Right renal cortex interstitium (tissue), 3 donors: ENCODE measurements at regions not wholly inside any gene's neighbourhood (a gene's known extent, or its start where the extent isn't known, plus 50 kb on each side); places are given as distances from the start of the nearest gene placed in this dataset.

Experiments used
- DNase-seq, 3 donors: peaks; one replicate each; pipeline ENCODE4 v3.0.0-alpha.2; 2013; ENCODE audit warnings: low read depth in 3 of 3, low spot score in 2 of 3

DNA sequence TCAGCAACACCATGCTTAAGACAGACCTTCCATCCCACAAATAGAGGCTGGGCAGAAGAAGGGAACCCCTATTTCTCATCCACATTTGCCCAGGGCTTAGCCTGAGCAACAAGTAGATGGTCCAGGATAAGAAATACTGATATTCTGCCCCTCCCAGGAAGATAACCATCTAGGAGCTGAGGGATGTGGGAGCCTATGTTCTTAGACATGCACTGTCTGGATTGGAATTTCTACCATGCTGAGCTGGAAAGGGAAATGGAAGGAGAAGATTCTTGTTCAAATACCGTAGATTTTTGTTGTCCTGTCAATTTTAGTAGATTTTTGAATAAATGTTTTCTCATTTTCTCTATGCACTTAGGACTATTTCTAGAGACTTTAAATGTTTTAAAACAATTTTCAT, 450.7 kb upstream of the SEMA6D start:
- DNase-seq: no peak

DNA sequence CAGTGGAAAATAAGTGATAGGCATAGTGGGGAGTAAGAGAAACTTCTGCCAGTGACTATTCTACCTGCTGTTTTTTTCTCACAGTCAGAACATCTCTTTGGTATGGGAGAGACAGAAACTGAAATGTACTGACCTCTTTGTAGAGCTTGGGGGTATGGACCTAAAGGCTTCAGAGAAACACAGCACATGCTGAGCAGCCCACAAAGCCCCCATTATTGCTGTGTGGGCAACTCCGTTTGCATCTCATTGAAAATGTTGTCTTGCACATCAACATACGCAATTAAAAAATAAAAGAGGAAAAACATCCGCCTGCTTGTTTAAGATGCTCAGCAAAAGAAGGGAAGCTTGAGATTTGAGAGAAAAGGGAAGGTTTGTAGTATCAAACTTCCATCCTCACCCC, 443.4 kb upstream of the SEMA6D start:
- no peak for DNase-seq

DNA sequence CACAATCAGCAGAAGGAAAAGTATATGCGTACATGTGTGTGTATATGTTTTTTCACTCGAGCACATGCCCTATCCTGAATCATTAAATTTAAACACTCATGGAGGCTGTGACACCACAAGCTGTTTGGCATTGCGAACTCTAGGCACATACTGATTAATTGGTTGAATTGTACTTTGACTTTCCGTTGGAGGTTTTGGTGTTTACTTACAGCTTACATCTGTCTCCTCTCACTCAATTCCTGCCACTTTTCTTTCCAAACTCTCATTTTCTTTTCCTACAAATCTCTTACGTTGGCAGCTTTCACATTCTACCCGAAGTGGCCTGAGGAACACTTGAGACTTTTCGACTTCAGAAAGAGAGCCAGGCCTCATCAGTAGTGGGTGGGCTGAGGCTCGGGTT, 434.1 kb upstream of the SEMA6D start:
- DNase-seq: no peak

- DNase-seq: no peak
These were observed 428.5 kb upstream of the SEMA6D start for GRCh38 chr15:47288794-47289193.

- no peak for DNase-seq
These were observed 427.6 kb upstream of the SEMA6D start for GRCh38 chr15:47289656-47290055.

- no peak for DNase-seq
These were observed 425.5 kb upstream of the SEMA6D start for GRCh38 chr15:47291767-47292166.

DNA sequence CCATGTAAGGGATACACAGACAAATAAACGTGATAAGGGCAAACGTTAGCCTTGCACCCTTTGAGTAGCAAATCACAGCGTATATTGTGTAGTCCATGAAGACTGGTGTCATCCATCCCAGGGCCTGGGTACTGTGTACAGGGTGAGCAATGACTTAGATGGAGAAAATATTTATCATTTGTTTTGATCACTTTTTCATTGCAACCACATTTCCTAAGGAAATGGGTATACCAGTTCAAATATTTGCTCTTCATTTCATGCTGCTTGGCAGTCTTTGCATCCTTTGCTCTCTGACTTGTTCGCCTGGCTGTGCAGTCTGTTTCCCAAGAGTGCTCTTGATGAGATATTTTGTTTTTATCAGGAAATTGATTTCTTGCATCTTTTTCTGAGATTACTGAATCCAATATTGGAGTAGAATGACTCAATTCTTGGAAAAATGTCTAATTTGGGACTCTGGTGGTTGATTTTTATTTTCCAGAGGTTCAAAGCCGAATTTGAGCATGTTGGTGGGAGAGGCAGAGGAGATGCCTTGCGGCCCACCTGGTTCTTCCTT, 424.6 kb upstream of the SEMA6D start:
- DNase-seq: no peak

DNA sequence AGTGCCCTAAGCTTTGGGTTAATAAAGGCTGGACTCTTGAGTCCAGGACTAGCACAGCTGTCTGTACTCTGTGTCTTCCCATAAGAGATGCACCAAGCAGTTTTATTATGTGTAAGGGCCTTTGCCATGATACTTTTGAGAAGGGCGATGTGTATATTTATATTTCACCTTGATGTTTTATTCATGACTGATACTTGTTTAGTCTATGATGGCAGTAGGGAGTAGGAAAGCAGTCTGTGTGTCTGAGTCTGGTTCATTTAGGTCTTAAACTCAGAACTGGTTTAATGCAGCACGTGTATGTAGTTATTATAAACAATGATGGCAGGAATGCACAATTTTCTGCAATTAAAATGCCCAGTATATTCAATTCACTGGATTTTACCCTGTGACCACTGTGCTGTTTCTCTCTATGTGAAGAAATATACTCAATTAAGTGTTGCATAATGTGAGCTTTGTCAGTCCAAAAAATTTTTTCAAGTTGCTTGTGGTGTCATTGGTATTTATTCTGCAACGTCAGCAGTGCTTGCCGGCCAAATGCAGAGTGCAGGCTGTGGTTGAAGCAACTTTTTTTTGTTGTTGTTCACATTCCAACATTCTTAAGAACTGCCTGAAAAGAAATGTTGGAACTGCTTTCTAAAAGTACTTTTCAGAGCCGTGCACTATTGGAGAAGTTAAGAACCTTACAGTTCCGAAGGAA, 423.7 kb upstream of the SEMA6D start:
- DNase-seq: no peak

GRCh38 chr15:47294765-47295259, 422.5 kb upstream of the SEMA6D start:
- DNase-seq: no peak

- DNase-seq: no peak
These were observed 420.4 kb upstream of the SEMA6D start for GRCh38 chr15:47296881-47297280.

- DNase-seq: no peak
These were observed 417.4 kb upstream of the SEMA6D start for GRCh38 chr15:47299846-47300434.

DNA sequence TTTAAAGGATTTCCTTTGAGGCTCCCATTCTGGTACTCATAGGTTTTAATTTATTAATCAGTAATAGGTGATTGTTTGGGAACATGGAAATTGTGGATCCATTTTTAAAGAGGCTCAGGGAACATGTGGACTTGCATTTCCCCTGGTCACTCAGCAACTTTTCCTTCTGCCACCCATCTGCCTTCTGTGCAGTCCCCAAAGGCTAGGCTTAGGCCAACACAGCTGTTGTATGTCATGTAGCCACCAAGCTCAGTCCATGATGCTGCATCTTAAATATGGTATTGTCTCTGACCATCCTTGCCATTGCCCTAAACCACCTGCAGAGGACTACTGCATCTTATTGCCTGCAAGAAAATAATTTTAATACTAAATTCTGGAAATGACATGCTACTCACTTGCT, 416.7 kb upstream of the SEMA6D start:
- no peak for DNase-seq

DNA sequence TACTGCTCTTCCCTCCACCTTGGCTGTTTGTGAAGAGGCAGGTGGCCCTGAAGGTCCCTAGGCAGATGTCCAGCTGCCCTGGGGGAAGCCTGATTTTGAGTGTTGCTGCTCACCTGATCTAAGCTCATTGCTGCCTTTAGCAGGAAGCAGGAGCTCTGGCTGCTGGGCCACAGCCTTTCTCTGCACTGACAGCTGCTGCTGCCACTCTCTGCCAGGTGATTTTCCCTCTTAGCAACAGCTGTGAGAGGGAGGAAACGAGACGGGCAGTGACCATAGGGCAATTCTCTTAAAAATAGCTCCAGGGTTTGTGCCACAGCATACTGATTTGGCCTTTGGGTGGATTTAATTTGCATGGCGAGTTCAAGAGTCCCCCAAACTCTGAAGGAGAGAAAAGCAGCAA, 415.8 kb upstream of the SEMA6D start:
- no peak for DNase-seq

- no peak for DNase-seq
These were observed 412.6 kb upstream of the SEMA6D start for GRCh38 chr15:47304656-47305055.

GRCh38 chr15:47312161-47312560, 405.1 kb upstream of the SEMA6D start:
- no peak for DNase-seq

- DNase-seq: no peak
These were observed 390.6 kb upstream of the SEMA6D start for GRCh38 chr15:47326410-47327333.

- no peak for DNase-seq
These were observed 385.4 kb upstream of the SEMA6D start for GRCh38 chr15:47331829-47332393.

- DNase-seq: no peak
These were observed 384.8 kb upstream of the SEMA6D start for GRCh38 chr15:47332481-47332880.

DNA sequence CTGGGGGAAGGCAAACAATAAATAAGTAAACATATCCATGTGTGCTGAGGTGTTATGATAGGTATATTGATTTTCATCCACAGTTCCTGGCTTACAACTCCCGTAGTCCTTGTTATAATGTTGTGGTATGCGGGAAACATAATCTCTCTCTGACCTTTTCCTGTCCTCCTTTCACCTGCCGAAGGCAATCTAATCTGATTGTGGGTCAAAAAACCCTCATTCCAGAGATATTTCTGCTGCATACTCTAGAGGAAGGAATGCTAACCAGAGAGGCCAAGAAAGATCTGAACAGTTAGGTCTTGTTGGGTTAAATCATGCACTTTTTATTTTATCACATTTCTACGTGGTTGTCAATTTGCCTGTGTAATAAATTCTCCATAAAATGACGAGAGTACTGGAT, 383.6 kb upstream of the SEMA6D start:
- no peak for DNase-seq

GRCh38 chr15:47334805-47335535, 382.3 kb upstream of the SEMA6D start:
- DNase-seq: no peak
